Spleen (tissue), 7 donors: ENCODE measurements at regions not wholly inside any gene's neighbourhood (a gene's known extent, or its start where the extent isn't known, plus 50 kb on each side); places are given as distances from the start of the nearest gene placed in this dataset.

ENCODE experiments used
- POLR2A ChIP-seq, 3 donors: fragments of 450-650 bp; IDR thresholded peaks; one replicate each; pipeline ENCODE4 v1.5.1; 2017; ENCODE audit warnings: antibody characterized with exemption in 3 of 3, mild to moderate bottlenecking in 1 of 3
- POLR2AphosphoS5 ChIP-seq, 3 donors: sonication (generic); formaldehyde crosslinking; IDR thresholded peaks; one replicate each; pipeline ENCODE4 v1.5.1; 2017; ENCODE audit warnings: antibody characterized with exemption in 3 of 3
- TF ChIP-seq, protein P1 (sequence below), 11 experiments: fragments of 200-600 bp in 7 of 11; fragments of 450-650 bp in 4 of 11; sonication (generic) in 4 of 11; IDR thresholded peaks in 8 of 11; conservative IDR thresholded peaks in 3 of 11; 1 replicate in 7 of 11; 2 replicates in 4 of 11; pipeline versions ENCODE4 v1.4.0 to v1.8.0; 2016 to 2021; ENCODE audit warnings: antibody characterized with exemption in 11 of 11, inconsistent platforms in 4 of 11, mild to moderate bottlenecking in 1 of 11
- donor health status: DM: no; HTN: no; CAD: no; lungs with moderate emphysema.
- donor health status: DM: no; HTN: no; CAD: no.
- donor health status: DM: no; HTN: no; CAD: no.

DNA sequence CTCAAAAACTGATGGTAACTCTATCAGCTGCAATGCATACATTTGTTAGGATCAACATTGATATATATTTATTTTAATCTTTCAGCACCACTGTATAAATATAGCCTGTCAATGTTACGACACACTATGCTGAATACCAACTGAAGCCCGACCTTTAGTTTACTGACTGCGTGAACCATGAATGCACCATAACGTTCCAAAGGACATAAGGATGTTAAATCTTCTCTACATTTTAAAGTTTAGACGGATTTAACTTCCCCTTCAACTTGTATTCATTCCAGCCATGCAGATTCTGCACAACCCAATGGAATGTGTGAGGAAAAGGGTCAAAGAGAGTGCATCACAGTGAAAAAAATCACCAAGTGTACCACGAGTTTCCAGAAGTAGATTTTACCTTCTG, 489.5 kb downstream of the IRS1 start:
- TF ChIP-seq, protein P1, sequence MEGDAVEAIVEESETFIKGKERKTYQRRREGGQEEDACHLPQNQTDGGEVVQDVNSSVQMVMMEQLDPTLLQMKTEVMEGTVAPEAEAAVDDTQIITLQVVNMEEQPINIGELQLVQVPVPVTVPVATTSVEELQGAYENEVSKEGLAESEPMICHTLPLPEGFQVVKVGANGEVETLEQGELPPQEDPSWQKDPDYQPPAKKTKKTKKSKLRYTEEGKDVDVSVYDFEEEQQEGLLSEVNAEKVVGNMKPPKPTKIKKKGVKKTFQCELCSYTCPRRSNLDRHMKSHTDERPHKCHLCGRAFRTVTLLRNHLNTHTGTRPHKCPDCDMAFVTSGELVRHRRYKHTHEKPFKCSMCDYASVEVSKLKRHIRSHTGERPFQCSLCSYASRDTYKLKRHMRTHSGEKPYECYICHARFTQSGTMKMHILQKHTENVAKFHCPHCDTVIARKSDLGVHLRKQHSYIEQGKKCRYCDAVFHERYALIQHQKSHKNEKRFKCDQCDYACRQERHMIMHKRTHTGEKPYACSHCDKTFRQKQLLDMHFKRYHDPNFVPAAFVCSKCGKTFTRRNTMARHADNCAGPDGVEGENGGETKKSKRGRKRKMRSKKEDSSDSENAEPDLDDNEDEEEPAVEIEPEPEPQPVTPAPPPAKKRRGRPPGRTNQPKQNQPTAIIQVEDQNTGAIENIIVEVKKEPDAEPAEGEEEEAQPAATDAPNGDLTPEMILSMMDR (IDR thresholded peaks at IDR 0.05 in 8 of 11, conservative IDR thresholded peaks at IDR 0.05 in 3 of 11): no peak
- TF ChIP-seq POLR2AphosphoS5 (IDR thresholded peaks at IDR 0.05): no peak
- no peak for TF ChIP-seq POLR2A (IDR thresholded peaks at IDR 0.05)
